Erythroblast (primary cell): ENCODE measurements at regions not wholly inside any gene's neighbourhood (a gene's known extent, or its start where the extent isn't known, plus 50 kb on each side); places are given as distances from the start of the nearest gene placed in this dataset.

Experiments used
- GATA1 ChIP-seq: IDR thresholded peaks from 2 replicates; pipeline ENCODE4 v1.6.1; 2011; ENCODE audit warnings: low read depth, mild to moderate bottlenecking, control low read depth, low read length, moderate library complexity
- POLR2A ChIP-seq: IDR thresholded peaks from 2 replicates; pipeline ENCODE4 v1.6.1; 2011; ENCODE audit warnings: mild to moderate bottlenecking, low read length

- TF ChIP-seq POLR2A (no peak), GATA1 (no peak)
Measured at GRCh38 chr5:40386289-40386688, 293.4 kb upstream of the PTGER4 start.
